Body of pancreas (tissue), 4 donors: ENCODE measurements at regions not wholly inside any gene's neighbourhood (a gene's known extent, or its start where the extent isn't known, plus 50 kb on each side); places are given as distances from the start of the nearest gene placed in this dataset.

Source experiments
- ATAC-seq: fragments of 150-250 bp; one replicate; pipeline ENCODE4 v1.9.1; 2016
- DNase-seq, 4 donors: peaks; one replicate each; pipeline ENCODE4 v3.0.0-alpha.2; 2019
- H3K27ac ChIP-seq, 4 donors: fragments of 200-600 bp; sonication (generic); 1 replicate in 3 of 4; 2 replicates in 1 of 4; pipeline versions ENCODE4 v1.5.1 to v1.6.1; 2016 to 2019; ENCODE audit warnings: mild to moderate bottlenecking in 1 of 4, mixed read lengths in 1 of 4, moderate library complexity in 1 of 4
- H3K27me3 ChIP-seq, 2 donors: fragments of 200-600 bp; sonication (generic); one replicate each; pipeline ENCODE4 v1.6.0; 2016; ENCODE audit warnings: mild to moderate bottlenecking in 1 of 2
- H3K36me3 ChIP-seq, 2 donors: fragments of 200-600 bp; sonication (generic); replicated peaks in 1 of 2; 2 replicates each; pipeline ENCODE4 v1.5.1; 2016; ENCODE audit warnings: low read depth in 2 of 2; ENCODE audit not compliant: insufficient read depth in 1 of 2
- H3K4me1 ChIP-seq: fragments of 200-600 bp; sonication (generic); one replicate; pipeline ENCODE4 v1.6.0; 2016
- H3K4me3 ChIP-seq, 2 donors: fragments of 200-600 bp; sonication (generic); 1 replicate in 1 of 2; 2 replicates in 1 of 2; pipeline ENCODE4 v1.5.1; 2016 to 2019
- H3K9me3 ChIP-seq, 3 donors: fragments of 200-600 bp; sonication (generic); 1 replicate in 2 of 3; 2 replicates in 1 of 3; pipeline ENCODE4 v1.5.1; 2016
- CTCF ChIP-seq, 7 experiments: fragments of 450-650 bp in 4 of 7; fragments of 200-600 bp in 3 of 7; sonication (generic) in 3 of 7; IDR thresholded peaks; one replicate each; pipeline ENCODE4 v1.5.1; 2016 to 2019; ENCODE audit warnings: antibody characterized with exemption in 7 of 7
- POLR2A ChIP-seq, 3 donors: fragments of 450-650 bp; IDR thresholded peaks; one replicate each; pipeline ENCODE4 v1.6.1; 2016; ENCODE audit warnings: antibody characterized with exemption in 3 of 3, mild to moderate bottlenecking in 2 of 3
- WGBS, 2 donors: methylation state at CpG; one replicate each; pipeline ENCODE4 v1.1.5; 2017; 5-methylcytosine and 5-hydroxymethylcytosine counted together
- intact Hi-C: fragments of 100-400 bp; cut with DNase I; formaldehyde crosslinking; loops from one replicate; pipeline ENCODE4 v1.15.1; 2023

- ATAC-seq, result no peak
- no peaks in the 10 kb centered on the region for H3K9me3 ChIP-seq
- intact Hi-C loops, result no loop called here
- DNase-seq, result no peak
- WGBS, 2 donors, result 50 to 58% methylated on average over 10 of the region's 10 CpGs
- no peaks in the 10 kb centered on the region for H3K4me1 ChIP-seq
- no peak for TF ChIP-seq CTCF (IDR thresholded peaks at IDR 0.05)
- no peak for TF ChIP-seq POLR2A (IDR thresholded peaks at IDR 0.05)
- no peak overlapping the region for H3K27ac ChIP-seq
- H3K4me3 ChIP-seq, result no peak overlapping the region
- no peaks in the 10 kb centered on the region for H3K36me3 ChIP-seq
- H3K27me3 ChIP-seq, result peaks cover 0 to 3% of the 10 kb centered on the region in 2 donors
Measured at GRCh38 chr16:73568769-73569168, 520.8 kb upstream of the ZFHX3 start.

GRCh38 chr16:73565925-73566324 is 518.0 kb upstream of the ZFHX3 start:
- DNase-seq, result no peak
- intact Hi-C loops, result no loop called here
- 57 to 77% methylated on average over 2 to 3 of the region's 3 CpGs for WGBS, 2 donors
- no peaks in the 10 kb centered on the region for H3K4me1 ChIP-seq
- H3K4me3 ChIP-seq, result no peak overlapping the region
- no peaks in the 10 kb centered on the region for H3K9me3 ChIP-seq
- no peak overlapping the region for H3K27ac ChIP-seq
- H3K36me3 ChIP-seq, result no peaks in the 10 kb centered on the region
- no peak for ATAC-seq
- no peaks in the 10 kb centered on the region for H3K27me3 ChIP-seq
- TF ChIP-seq CTCF (IDR thresholded peaks at IDR 0.05), result no peak
- TF ChIP-seq POLR2A (IDR thresholded peaks at IDR 0.05), result no peak

GRCh38 chr16:73565263-73565662 is 517.3 kb upstream of the ZFHX3 start:
- no peak for ATAC-seq
- no peak for DNase-seq
- no peaks in the 10 kb centered on the region for H3K4me1 ChIP-seq
- no peaks in the 10 kb centered on the region for H3K9me3 ChIP-seq
- whole genome bisulfite sequencing, 2 donors, result 15 to 25% methylated on average over 7 of the region's 7 CpGs
- H3K36me3 ChIP-seq, result no peaks in the 10 kb centered on the region
- TF ChIP-seq CTCF (IDR thresholded peaks at IDR 0.05) (peak in 6 of 7 experiments; percentile 10 to 54 (median 41)), POLR2A (IDR thresholded peaks at IDR 0.05) (no peak)
- no peak overlapping the region for H3K4me3 ChIP-seq
- H3K27ac ChIP-seq, result no peak overlapping the region
- intact Hi-C loops, result no loop called here
- H3K27me3 ChIP-seq, result no peaks in the 10 kb centered on the region

GRCh38 chr16:73563709-73564108 is 515.8 kb upstream of the ZFHX3 start:
- no peak for ATAC-seq
- TF ChIP-seq POLR2A (IDR thresholded peaks at IDR 0.05) (no peak), CTCF (IDR thresholded peaks at IDR 0.05) (no peak)
- H3K4me1 ChIP-seq, result no peaks in the 10 kb centered on the region
- H3K4me3 ChIP-seq, result no peak overlapping the region
- intact Hi-C loops, result loop anchor here (5.0 kb wide), 1 partner anchor 319 kb away; no protein-coding TSS in a partner anchor
- H3K27me3 ChIP-seq, result no peaks in the 10 kb centered on the region
- H3K9me3 ChIP-seq, result no peaks in the 10 kb centered on the region
- H3K36me3 ChIP-seq, result no peaks in the 10 kb centered on the region
- DNase-seq, result no peak
- H3K27ac ChIP-seq, result no peak overlapping the region
- 67 to 77% methylated on average over 3 of the region's 3 CpGs for WGBS, 2 donors

- ATAC-seq, result no peak
- H3K36me3 ChIP-seq, result no peaks in the 10 kb centered on the region
- no peak for DNase-seq
- intact Hi-C loops, result loop anchor here (5.0 kb wide), 1 partner anchor 322 kb away; no protein-coding TSS in a partner anchor
- H3K27ac ChIP-seq, result no peak overlapping the region
- no peaks in the 10 kb centered on the region for H3K4me1 ChIP-seq
- H3K27me3 ChIP-seq, result no peaks in the 10 kb centered on the region
- WGBS, 2 donors, result 50 to 51% methylated on average over 7 of the region's 7 CpGs
- no peak overlapping the region for H3K4me3 ChIP-seq
- H3K9me3 ChIP-seq, result no peaks in the 10 kb centered on the region
- no peak for TF ChIP-seq CTCF (IDR thresholded peaks at IDR 0.05)
- no peak for TF ChIP-seq POLR2A (IDR thresholded peaks at IDR 0.05)
Measured at GRCh38 chr16:73560497-73560896, 512.6 kb upstream of the ZFHX3 start.
